ENCODE measurements at regions not wholly inside any gene's neighbourhood (a gene's known extent, or its start where the extent isn't known, plus 50 kb on each side); places are given as distances from the start of the nearest gene placed in this dataset.

DNA sequence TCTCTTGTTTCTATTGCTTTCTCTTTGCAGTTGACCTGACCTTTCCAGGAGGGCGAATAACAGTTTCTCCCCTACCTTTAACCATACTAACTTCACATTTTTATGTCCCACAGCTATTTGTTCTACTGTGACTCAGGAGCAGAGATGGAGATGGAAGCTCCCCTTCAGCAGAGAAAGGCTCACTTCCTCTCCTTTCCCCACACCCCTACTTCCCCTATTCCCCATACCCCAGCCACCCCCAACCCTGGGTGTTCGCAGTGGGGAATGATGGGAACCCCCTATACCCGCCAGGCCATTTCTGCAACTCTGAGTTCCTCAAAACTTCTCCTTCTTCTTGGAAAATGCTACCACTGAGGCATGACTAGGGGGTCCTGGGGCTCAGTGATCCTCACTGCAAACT lies 285.4 kb upstream of the MGAT5 start:
- DNase-seq (ENCODE audit: extremely low spot score, unreplicated experiment), result no peak
- no peak overlapping the region for H3K4me3 Mint-ChIP-seq (ENCODE audit: unreplicated experiment)
- peaks cover 3% of the 10 kb centered on the region for H3K27me3 Mint-ChIP-seq (ENCODE audit: unreplicated experiment)
- no peaks in the 10 kb centered on the region for H3K9me3 Mint-ChIP-seq (ENCODE audit: unreplicated experiment)
- no peaks in the 10 kb centered on the region for H3K36me3 Mint-ChIP-seq (ENCODE audit: unreplicated experiment)
- H3K27ac Mint-ChIP-seq (ENCODE audit: unreplicated experiment), result no peak overlapping the region
- no peaks in the 10 kb centered on the region for H3K4me1 Mint-ChIP-seq (ENCODE audit: unreplicated experiment)
- TF ChIP-seq, protein P1, sequence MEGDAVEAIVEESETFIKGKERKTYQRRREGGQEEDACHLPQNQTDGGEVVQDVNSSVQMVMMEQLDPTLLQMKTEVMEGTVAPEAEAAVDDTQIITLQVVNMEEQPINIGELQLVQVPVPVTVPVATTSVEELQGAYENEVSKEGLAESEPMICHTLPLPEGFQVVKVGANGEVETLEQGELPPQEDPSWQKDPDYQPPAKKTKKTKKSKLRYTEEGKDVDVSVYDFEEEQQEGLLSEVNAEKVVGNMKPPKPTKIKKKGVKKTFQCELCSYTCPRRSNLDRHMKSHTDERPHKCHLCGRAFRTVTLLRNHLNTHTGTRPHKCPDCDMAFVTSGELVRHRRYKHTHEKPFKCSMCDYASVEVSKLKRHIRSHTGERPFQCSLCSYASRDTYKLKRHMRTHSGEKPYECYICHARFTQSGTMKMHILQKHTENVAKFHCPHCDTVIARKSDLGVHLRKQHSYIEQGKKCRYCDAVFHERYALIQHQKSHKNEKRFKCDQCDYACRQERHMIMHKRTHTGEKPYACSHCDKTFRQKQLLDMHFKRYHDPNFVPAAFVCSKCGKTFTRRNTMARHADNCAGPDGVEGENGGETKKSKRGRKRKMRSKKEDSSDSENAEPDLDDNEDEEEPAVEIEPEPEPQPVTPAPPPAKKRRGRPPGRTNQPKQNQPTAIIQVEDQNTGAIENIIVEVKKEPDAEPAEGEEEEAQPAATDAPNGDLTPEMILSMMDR (IDR thresholded peaks at IDR 0.05), result no peak

GRCh38 chr2:133970641-133971040 lies 283.2 kb upstream of the MGAT5 start:
- H3K4me3 Mint-ChIP-seq (ENCODE audit: unreplicated experiment), result no peak overlapping the region
- H3K27me3 Mint-ChIP-seq (ENCODE audit: unreplicated experiment), result peaks cover 6% of the 10 kb centered on the region
- H3K9me3 Mint-ChIP-seq (ENCODE audit: unreplicated experiment), result no peaks in the 10 kb centered on the region
- no peaks in the 10 kb centered on the region for H3K36me3 Mint-ChIP-seq (ENCODE audit: unreplicated experiment)
- no peak for DNase-seq (ENCODE audit: extremely low spot score, unreplicated experiment)
- no peaks in the 10 kb centered on the region for H3K4me1 Mint-ChIP-seq (ENCODE audit: unreplicated experiment)
- TF ChIP-seq, protein P1 (IDR thresholded peaks at IDR 0.05), result no peak
- H3K27ac Mint-ChIP-seq (ENCODE audit: unreplicated experiment), result no peak overlapping the region

GRCh38 chr2:133972297-133972696 lies 281.6 kb upstream of the MGAT5 start:
- Mint-ChIP-seq H3K4me3 (ENCODE audit: unreplicated experiment) (no peak overlapping the region), H3K36me3 (ENCODE audit: unreplicated experiment) (no peaks in the 10 kb centered on the region), H3K27ac (ENCODE audit: unreplicated experiment) (no peak overlapping the region), H3K27me3 (ENCODE audit: unreplicated experiment) (peaks cover 6% of the 10 kb centered on the region), H3K4me1 (ENCODE audit: unreplicated experiment) (no peaks in the 10 kb centered on the region), H3K9me3 (ENCODE audit: unreplicated experiment) (no peaks in the 10 kb centered on the region)
- no peak for DNase-seq (ENCODE audit: extremely low spot score, unreplicated experiment)
- TF ChIP-seq, protein P1 (IDR thresholded peaks at IDR 0.05), result no peak

DNA sequence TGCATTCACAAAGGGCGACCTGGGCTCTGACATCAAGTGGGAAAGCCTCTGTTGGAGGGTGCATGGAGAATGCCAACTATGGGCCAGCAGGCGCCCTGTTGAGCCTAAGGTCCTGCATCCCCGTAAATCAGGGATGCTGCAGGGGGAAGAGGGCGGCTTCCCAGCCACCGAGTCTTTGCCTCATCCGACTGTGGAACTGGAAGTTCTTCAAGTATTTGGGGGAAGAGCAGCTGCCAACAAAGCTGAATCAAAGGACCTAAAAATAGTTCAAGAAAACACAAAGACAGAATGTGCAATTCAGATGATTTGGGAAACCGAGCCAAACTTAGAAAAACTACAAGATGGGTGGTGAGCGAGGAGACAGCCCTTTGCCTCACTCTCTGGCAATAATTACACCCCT lies 281.1 kb upstream of the MGAT5 start:
- Mint-ChIP-seq H3K4me3 (ENCODE audit: unreplicated experiment) (no peak overlapping the region), H3K27ac (ENCODE audit: unreplicated experiment) (no peak overlapping the region), H3K9me3 (ENCODE audit: unreplicated experiment) (no peaks in the 10 kb centered on the region), H3K4me1 (ENCODE audit: unreplicated experiment) (no peaks in the 10 kb centered on the region), H3K27me3 (ENCODE audit: unreplicated experiment) (peaks cover 6% of the 10 kb centered on the region), H3K36me3 (ENCODE audit: unreplicated experiment) (no peaks in the 10 kb centered on the region)
- no peak for DNase-seq (ENCODE audit: extremely low spot score, unreplicated experiment)
- TF ChIP-seq, protein P1 (IDR thresholded peaks at IDR 0.05), result no peak

DNA sequence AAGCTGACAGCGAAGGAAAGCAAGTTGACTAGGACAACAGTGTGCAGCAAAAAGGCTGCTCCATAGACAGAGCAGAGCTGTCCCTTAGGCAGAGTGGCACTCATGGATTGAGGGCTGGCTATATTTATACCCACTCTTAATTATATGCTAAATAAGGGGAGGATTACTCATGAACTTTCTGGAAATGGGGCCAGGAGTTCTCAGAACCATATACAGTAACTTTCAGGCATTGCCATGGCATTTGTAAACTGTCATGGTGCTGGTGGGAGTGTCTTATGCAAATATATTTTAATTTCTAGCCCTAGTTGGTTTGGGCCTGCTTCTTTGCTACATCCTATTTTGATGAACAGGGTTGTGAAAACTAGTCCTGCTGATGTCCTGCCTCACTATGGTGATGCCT lies 279.5 kb upstream of the MGAT5 start:
- Mint-ChIP-seq H3K27ac (ENCODE audit: unreplicated experiment) (no peak overlapping the region), H3K4me1 (ENCODE audit: unreplicated experiment) (no peaks in the 10 kb centered on the region), H3K27me3 (ENCODE audit: unreplicated experiment) (peaks cover 6% of the 10 kb centered on the region), H3K9me3 (ENCODE audit: unreplicated experiment) (no peaks in the 10 kb centered on the region), H3K36me3 (ENCODE audit: unreplicated experiment) (no peaks in the 10 kb centered on the region), H3K4me3 (ENCODE audit: unreplicated experiment) (no peak overlapping the region)
- TF ChIP-seq, protein P1 (IDR thresholded peaks at IDR 0.05), result no peak
- no peak for DNase-seq (ENCODE audit: extremely low spot score, unreplicated experiment)

All from osteocyte (in vitro differentiated cells).